ENCODE measurements at regions not wholly inside any gene's neighbourhood (a gene's known extent, or its start where the extent isn't known, plus 50 kb on each side); places are given as distances from the start of the nearest gene placed in this dataset.

DNA sequence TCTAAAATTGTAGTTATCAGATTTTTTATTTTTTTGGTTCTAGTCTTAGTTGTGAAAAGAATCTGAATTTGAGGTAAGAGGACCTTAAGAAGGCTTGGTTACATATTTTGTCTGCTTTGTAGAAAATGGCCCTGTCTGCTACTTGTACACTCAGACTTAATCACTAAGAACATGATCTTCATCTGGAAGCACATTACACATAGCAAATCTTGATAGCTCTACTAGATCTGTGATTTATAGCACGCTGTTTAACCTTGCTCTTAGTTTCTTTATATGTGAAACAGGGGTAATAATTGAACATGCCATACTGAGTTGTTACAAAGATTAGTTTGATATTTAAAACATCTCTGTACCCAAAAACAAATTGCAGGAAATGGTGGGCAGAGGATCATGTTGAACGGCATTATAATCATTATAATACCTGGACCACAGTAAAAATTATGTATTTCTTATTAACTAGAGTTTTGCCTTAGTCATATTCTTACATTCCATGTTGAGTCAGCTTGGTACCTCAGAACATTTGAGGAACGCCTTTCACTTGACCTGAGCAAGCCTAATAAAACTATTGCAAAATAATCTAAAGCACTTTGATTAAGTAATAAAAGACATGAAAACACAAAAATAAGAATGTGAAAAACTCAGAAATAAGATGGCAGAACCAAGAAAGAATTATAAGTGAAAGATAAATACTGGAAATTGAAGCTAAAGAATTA is 738.0 kb upstream of the AADAT start:
- TF ChIP-seq POLR2A (IDR thresholded peaks at IDR 0.05) (no peak), CTCF (IDR thresholded peaks at IDR 0.05) (no peak), POLR2AphosphoS5 (IDR thresholded peaks at IDR 0.05) (no peak)

All from breast epithelium (tissue), 3 donors.